GM12801 (cell line): ENCODE measurements at regions not wholly inside any gene's neighbourhood (a gene's known extent, or its start where the extent isn't known, plus 50 kb on each side); places are given as distances from the start of the nearest gene placed in this dataset.

ENCODE experiments used
- CTCF ChIP-seq: IDR thresholded peaks from one replicate; pipeline ENCODE4 v1.5.1; 2011; ENCODE audit warnings: control low read depth; ENCODE audit not compliant: insufficient read length; ENCODE audit errors: extremely low read depth

- no peak for TF ChIP-seq CTCF
Measured at GRCh38 chr1:87778896-87779295, 450.2 kb downstream of the LMO4 start.

- no peak for TF ChIP-seq CTCF
Measured at GRCh38 chr1:87781554-87781953, 452.9 kb downstream of the LMO4 start.

GRCh38 chr1:87783315-87783714 lies 454.6 kb downstream of the LMO4 start:
- no peak for TF ChIP-seq CTCF

- TF ChIP-seq CTCF = no peak
Measured at GRCh38 chr1:87785386-87785785, 456.7 kb downstream of the LMO4 start.

GRCh38 chr1:87786229-87786628 lies 457.5 kb downstream of the LMO4 start:
- no peak for TF ChIP-seq CTCF

GRCh38 chr1:87786861-87787545 lies 458.3 kb downstream of the LMO4 start:
- TF ChIP-seq CTCF = no peak

- TF ChIP-seq CTCF = no peak
Measured at GRCh38 chr1:87787551-87787950, 458.9 kb downstream of the LMO4 start.
